VCaP (cell line): ENCODE measurements at regions not wholly inside any gene's neighbourhood (a gene's known extent, or its start where the extent isn't known, plus 50 kb on each side); places are given as distances from the start of the nearest gene placed in this dataset.
"Not testable (repeated sequence)": the region's sequence is repeated elsewhere in the genome, so short reads cannot be mapped to it uniquely, and the experiment has no call there.

Experiments used
- H3K27ac ChIP-seq: fragments of 450-650 bp; 2 replicates; pipeline ENCODE4 v1.5.1; 2017
- TF ChIP-seq, protein P1 (sequence below): fragments of 450-650 bp; conservative IDR thresholded peaks from 2 replicates; pipeline ENCODE4 v1.5.1; 2017; ENCODE audit warnings: mild to moderate bottlenecking, moderate library complexity

- not testable (repeated sequence) for H3K27ac ChIP-seq
- TF ChIP-seq, protein P1, sequence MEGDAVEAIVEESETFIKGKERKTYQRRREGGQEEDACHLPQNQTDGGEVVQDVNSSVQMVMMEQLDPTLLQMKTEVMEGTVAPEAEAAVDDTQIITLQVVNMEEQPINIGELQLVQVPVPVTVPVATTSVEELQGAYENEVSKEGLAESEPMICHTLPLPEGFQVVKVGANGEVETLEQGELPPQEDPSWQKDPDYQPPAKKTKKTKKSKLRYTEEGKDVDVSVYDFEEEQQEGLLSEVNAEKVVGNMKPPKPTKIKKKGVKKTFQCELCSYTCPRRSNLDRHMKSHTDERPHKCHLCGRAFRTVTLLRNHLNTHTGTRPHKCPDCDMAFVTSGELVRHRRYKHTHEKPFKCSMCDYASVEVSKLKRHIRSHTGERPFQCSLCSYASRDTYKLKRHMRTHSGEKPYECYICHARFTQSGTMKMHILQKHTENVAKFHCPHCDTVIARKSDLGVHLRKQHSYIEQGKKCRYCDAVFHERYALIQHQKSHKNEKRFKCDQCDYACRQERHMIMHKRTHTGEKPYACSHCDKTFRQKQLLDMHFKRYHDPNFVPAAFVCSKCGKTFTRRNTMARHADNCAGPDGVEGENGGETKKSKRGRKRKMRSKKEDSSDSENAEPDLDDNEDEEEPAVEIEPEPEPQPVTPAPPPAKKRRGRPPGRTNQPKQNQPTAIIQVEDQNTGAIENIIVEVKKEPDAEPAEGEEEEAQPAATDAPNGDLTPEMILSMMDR: peak; percentile 68
These were observed 86.8 kb downstream of the FAM72B start for GRCh38 chr1:121097127-121097866.

DNA sequence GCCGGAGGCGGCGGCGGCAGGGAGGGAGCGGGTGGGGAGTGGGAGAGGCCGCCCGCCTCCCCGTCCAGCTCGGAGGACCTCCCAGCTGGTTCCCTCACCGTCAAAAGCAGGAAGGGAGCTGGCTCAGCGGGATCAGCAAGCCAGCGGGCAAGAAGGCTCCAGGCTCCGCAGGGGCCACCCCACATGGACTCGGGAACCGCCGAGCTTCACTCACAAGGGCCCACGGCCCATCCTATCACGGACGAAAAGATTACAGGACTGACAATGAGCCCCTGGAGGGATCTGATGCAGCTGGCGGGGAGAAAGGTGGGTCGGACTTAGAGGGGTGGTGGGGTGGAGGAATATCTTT lies 86.3 kb downstream of the FAM72B start:
- not testable (repeated sequence) for H3K27ac ChIP-seq

- H3K27ac ChIP-seq: not testable (repeated sequence)
These were observed 75.1 kb downstream of the FAM72B start for GRCh38 chr1:121109025-121109424.

- not testable (repeated sequence) for H3K27ac ChIP-seq
These were observed 67.4 kb downstream of the FAM72B start for GRCh38 chr1:121116522-121117297.

DNA sequence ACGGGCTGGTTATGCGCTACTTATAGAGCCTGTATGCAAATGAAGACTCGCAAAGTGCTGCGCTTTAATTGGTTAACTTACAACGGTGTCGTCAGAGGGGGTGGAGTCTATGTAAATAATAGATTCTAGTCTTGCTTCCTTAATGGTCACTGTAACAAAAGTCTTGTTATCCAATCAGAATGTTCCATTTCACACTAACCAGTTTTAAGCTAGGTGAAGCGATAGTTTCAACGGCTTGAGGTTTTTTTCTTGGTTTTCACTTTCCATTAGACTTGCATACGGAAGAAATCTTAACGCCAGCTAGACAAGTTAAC lies 66.9 kb downstream of the FAM72B start:
- H3K27ac ChIP-seq: not testable (repeated sequence)

GRCh38 chr1:121117622-121118479 lies 66.3 kb downstream of the FAM72B start:
- H3K27ac ChIP-seq: not testable (repeated sequence)
